Inferior parietal cortex (tissue), 1 donor: ENCODE measurements at regions not wholly inside any gene's neighbourhood (a gene's known extent, or its start where the extent isn't known, plus 50 kb on each side); places are given as distances from the start of the nearest gene placed in this dataset.
"Not testable (repeated sequence)": the region's sequence is repeated elsewhere in the genome, so short reads cannot be mapped to it uniquely, and the experiment has no call there.

Experiments
- DNase-seq: peaks from one replicate; pipeline ENCODE4 v3.0.0-alpha.2; 2016; ENCODE audit errors: extremely low spot score

- no peak for DNase-seq
Observed at GRCh38 chr4:127364911-127365310, 267.8 kb upstream of the INTU start.

- DNase-seq: no peak
Observed at GRCh38 chr4:127370604-127371003, 262.2 kb upstream of the INTU start.

GRCh38 chr4:127379499-127379898 is 253.3 kb upstream of the INTU start:
- DNase-seq: no peak

- not testable (repeated sequence) for DNase-seq
Observed at GRCh38 chr4:127379948-127380347, 252.8 kb upstream of the INTU start.

DNA sequence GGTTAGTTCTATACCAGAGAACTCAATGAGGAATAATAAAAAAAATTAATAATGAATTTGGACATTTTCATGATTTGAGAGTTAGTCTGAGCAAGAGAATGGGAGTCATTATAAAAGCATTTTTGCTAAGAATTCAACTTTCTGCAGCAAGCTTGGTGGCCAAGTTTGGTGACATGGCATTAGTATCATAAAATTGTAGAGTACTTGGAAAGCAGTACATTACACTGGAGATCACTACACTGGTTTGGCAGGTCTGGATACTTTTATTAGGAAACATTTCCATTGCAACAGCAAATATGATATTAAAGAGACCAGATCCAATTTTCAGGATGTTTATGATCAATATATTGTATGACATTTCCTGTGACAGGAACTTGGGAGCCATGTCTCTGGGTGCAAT is 249.1 kb upstream of the INTU start:
- DNase-seq: no peak

- no peak for DNase-seq
Observed at GRCh38 chr4:127394516-127394915, 238.2 kb upstream of the INTU start.

DNA sequence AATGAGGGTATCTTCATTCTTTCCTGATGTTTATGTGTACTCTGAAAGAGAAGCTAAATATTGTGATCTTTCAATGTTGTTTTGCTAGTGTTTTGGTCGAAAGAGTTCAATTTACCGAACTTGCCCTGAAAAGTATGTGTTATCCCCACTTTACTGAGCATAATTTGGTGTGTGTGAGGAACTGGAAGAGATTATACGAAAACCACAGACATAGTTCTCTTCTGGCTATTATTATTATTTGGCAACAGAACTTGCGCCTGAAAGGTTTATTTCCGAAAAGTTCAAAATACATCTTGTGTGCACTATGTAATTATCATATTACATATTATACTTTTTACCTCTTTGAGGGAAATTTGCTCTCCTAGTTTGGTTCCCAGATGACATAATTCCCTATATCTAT is 232.5 kb upstream of the INTU start:
- no peak for DNase-seq

GRCh38 chr4:127400731-127401346 is 231.9 kb upstream of the INTU start:
- peak; percentile 25 for DNase-seq

DNA sequence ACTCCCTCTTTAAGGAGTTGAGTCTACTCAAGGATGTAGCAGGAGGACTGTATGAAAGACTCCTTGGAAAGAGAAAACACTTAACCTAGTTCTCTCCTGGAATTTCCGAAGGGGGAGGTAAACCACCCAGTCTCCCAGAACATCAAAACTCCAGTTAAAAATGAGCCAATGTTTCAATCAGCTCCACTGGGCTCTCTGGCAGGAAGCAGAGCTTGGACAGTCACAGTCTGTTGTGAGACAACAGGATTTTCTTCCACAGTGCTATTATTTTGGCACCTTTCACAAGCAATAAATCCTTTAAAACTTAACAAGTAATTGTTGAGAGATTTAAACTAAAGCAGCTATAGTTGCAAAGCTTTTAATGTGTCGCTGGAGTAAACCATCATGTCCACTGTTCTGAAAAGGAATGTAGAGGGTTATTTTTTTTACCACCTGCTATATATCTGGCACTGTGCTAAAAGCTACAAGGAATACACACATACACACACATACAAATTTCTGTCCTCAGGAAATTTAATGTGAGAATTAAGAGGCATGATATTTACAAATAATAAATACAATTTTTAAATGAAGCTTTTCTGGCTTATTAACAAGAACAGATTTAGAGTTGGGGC is 229.2 kb upstream of the INTU start:
- no peak for DNase-seq

DNA sequence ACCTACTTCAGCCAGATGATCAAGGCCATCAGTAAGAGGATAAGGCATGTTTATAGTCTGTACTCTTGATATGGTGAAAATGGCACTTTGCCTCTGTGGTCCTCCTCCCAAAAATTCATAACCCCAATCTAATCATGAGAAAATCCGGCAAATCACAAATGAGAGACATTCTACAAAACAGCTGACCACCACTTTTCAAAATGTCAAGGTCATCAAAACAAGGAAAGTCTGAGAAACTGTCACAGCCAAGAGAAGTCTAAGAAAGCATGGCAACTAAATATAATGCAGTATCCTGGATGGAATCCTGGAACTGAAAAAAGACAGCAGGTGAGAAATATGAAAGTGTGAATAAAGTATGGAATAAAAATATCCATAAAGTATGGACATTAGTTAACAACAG is 226.6 kb upstream of the INTU start:
- DNase-seq: no peak

DNA sequence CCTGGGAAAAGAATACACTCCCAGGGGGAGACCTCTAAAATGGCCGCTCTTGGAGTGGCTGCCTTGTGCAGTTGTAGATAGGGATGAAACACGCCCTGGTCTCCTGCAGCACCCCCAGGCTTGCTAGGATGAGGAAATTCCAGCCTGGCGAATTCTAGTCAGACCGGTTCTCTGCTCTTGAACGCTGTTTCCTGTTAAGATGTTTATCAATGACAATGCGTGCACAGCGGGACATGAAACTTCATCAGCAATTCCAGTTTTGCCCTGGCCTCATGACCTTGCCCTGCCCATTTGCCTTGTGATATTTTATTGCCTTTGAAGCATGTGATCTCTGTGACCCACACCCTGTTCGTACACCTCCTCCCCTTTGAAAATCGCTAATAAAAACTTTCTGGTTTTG is 225.2 kb upstream of the INTU start:
- DNase-seq: not testable (repeated sequence)

DNA sequence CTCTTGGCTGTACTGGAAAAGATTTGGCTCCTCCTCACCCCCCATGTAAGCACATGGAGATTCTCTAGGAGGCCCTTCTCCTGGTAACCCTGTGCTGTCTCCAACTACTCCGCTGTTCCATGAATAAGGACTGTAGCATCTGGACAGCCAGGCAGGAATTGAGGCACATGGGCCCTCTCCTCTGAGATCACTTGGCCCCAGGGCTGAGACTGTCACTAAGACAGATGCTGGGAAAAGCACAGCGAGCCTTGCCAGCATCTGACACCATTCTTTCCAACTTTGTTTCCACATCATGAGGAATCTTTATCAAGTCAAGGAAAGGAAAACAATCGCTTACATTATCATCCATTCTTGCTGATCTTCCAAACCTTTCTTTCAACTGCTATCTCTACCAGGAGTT is 222.6 kb upstream of the INTU start:
- no peak for DNase-seq

GRCh38 chr4:127410644-127411043 is 222.1 kb upstream of the INTU start:
- DNase-seq: no peak

- no peak for DNase-seq
Observed at GRCh38 chr4:127414951-127415606, 217.7 kb upstream of the INTU start.

- DNase-seq: no peak
Observed at GRCh38 chr4:127416115-127416514, 216.6 kb upstream of the INTU start.

DNA sequence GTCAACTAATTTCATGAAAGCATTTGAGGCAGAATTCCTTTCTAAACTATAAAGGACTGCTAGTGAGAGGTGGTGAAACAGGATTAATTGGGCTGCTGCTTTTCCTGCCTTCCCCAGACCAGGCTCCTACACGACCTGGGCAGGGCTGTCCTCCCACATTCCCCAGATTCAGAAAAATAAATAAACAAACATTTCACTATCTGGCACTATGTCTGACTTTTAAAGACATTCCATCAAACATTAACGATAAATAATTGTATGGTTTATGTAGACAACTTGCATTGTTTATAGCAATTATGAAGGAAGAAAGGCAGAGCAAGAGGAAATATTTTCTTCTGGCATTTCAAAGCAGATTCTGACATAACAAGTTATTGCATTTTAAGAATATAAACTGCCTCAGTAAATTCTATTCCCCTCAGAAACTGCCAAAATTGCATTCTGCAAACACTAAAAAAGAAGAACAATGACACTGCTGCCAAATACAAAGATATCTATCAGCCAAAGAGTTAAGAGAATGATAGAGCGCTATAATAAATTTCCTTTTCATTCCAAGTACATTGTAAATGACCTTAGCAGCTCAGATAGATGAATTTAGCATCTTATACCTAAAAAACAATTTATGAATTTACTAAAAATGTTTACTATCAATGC is 214.7 kb upstream of the INTU start:
- DNase-seq: no peak

DNA sequence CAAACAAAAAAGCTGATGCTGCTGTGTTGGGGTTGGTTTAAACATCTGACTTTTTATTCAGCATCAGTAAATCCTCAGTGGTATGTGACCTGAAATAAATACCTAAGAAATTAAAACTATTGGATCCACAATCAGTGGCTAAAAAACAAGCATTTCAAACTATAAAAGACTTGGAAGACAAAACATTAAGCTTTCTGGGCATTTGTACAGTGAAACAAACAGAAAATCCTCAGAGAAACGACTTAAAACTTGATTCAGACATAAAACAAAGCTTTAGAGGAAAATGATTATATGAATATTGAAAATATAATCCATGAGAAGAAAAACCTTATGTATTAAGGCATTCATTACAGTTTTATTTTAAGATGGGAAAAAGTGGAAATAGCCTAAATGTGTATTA is 213.3 kb upstream of the INTU start:
- DNase-seq: no peak

DNA sequence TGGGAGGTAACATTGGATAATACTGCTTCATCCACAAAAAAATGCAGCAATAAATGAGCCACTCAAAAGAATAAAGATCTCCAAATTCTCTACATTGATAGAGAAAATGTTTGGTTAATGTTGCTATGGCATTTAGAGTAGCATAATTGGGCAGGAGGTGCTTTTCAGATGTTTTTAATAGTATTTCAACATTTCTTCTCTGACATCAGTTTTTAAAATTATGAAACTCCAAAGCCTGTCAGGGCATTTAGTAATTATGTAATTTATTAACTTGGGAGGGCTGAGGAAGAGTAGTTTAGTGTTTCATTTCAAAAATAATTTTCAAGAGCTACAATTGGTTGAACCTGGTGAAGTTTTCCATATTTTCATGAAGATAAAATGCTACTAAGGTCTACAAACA is 211.3 kb upstream of the INTU start:
- no peak for DNase-seq

GRCh38 chr4:127425202-127425845 is 207.4 kb upstream of the INTU start:
- DNase-seq: no peak

GRCh38 chr4:127425851-127426250 is 206.9 kb upstream of the INTU start:
- DNase-seq: no peak

DNA sequence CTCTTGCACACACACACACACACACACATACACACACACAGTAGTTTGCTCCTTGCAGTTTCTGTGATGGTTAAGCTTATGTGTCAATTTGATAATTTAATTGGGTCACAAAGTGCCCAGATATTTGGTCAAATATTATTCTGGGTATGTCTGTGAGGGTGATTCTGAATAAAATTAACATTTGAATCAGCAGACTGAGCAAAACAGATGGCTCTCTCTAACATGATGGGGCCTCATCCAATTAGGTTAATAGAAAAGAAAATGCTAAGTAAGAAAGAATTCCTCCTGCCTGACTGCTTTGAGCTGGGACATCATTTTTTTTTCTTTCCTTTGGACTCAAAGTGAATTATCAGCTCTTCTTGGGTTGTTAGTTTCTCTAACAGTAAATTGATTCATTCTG is 191.2 kb upstream of the INTU start:
- no peak for DNase-seq

DNA sequence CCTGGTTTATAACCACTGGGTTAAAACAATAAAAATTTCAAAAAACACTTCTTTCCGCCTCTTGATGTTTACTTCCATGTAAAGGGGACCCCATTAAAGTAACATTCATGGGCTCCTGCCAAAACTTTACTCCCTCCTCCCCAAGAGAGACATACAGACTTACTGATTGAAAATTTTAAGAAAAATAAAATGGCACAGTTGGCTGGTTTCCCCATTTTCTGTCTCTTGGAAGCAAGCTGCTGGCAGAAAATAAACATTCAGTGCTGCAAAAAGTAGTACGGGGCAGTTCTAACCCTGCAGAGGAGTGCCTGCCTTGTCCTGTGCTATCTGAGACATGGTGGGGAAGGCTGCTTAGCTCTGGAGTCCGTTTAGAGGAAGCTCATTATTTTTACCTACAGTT is 187.3 kb upstream of the INTU start:
- no peak for DNase-seq
